ENCODE measurements at regions not wholly inside any gene's neighbourhood (a gene's known extent, or its start where the extent isn't known, plus 50 kb on each side); places are given as distances from the start of the nearest gene placed in this dataset.

DNA sequence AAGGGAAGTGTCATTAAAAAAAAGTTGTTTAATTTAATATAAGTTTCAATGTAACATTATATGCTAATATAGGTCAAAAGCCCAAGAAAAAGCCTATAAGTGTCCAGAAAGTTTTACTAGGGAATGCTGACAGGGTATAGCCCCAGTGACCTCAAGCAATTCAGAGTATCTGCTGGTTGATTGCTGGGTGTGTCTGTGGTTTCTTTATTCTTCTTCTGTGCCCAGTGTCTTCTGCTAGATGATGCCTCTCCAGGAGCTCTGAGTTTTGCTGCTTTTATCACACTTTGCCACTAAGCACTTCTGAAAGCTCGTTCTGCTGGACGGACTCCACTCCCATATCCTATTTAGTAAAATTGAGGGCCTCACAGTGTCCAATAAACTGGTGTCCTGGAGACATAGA lies 212.2 kb upstream of the NRG3 start:
- TF ChIP-seq, protein P1, sequence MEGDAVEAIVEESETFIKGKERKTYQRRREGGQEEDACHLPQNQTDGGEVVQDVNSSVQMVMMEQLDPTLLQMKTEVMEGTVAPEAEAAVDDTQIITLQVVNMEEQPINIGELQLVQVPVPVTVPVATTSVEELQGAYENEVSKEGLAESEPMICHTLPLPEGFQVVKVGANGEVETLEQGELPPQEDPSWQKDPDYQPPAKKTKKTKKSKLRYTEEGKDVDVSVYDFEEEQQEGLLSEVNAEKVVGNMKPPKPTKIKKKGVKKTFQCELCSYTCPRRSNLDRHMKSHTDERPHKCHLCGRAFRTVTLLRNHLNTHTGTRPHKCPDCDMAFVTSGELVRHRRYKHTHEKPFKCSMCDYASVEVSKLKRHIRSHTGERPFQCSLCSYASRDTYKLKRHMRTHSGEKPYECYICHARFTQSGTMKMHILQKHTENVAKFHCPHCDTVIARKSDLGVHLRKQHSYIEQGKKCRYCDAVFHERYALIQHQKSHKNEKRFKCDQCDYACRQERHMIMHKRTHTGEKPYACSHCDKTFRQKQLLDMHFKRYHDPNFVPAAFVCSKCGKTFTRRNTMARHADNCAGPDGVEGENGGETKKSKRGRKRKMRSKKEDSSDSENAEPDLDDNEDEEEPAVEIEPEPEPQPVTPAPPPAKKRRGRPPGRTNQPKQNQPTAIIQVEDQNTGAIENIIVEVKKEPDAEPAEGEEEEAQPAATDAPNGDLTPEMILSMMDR (IDR thresholded peaks at IDR 0.05; ENCODE audit: control extremely low read depth in 1 of 3, insufficient read depth in 1 of 3, low read depth in 1 of 3, low read length in 3 of 3): no peak
- TF ChIP-seq POLR2A (IDR thresholded peaks at IDR 0.05; ENCODE audit: control extremely low read depth in 1 of 2, low read depth in 2 of 2, low read length in 2 of 2) (no peak), POLR2AphosphoS5 (IDR thresholded peaks at IDR 0.05; ENCODE audit: low read depth, low read length) (no peak), FOSL1 (IDR thresholded peaks at IDR 0.05; ENCODE audit: insufficient read depth, low read depth, low read length) (no peak), JUN (IDR thresholded peaks at IDR 0.05; ENCODE audit: low read depth, low read length) (no peak)
- TF ChIP-seq, protein P2, sequence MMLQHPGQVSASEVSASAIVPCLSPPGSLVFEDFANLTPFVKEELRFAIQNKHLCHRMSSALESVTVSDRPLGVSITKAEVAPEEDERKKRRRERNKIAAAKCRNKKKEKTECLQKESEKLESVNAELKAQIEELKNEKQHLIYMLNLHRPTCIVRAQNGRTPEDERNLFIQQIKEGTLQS (IDR thresholded peaks at IDR 0.05; ENCODE audit: insufficient read depth, low read depth, low read length): no peak
- TF ChIP-seq, protein P3, sequence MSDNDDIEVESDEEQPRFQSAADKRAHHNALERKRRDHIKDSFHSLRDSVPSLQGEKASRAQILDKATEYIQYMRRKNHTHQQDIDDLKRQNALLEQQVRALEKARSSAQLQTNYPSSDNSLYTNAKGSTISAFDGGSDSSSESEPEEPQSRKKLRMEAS (IDR thresholded peaks at IDR 0.05): no peak
